ENCODE measurements at regions not wholly inside any gene's neighbourhood (a gene's known extent, or its start where the extent isn't known, plus 50 kb on each side); places are given as distances from the start of the nearest gene placed in this dataset.

- no peak overlapping the region for H2BK12ac ChIP-seq (ENCODE audit: low read depth, low read length)
- H3K36me3 ChIP-seq (ENCODE audit: control insufficient read depth in 2 of 4, insufficient read depth in 4 of 4, low read length in 3 of 4): no peaks in the 10 kb centered on the region
- no peak overlapping the region for H2BK15ac ChIP-seq (ENCODE audit: low read length)
- no peak overlapping the region for H3K27ac ChIP-seq (ENCODE audit: low read depth, low read length)
- no peaks in the 10 kb centered on the region for H3K79me1 ChIP-seq (ENCODE audit: low read depth, low read length)
- no peak overlapping the region for H3K14ac ChIP-seq (ENCODE audit: insufficient read length)
- no peak overlapping the region for H2BK20ac ChIP-seq (ENCODE audit: low read length)
- DNase-seq (ENCODE audit: low read depth in 1 of 2, low spot score in 2 of 2) (no peak), FAIRE-seq (no peak)
- H4K8ac ChIP-seq (ENCODE audit: extremely low read depth, insufficient read depth, low read length): no peak overlapping the region
- H3K23ac ChIP-seq (ENCODE audit: insufficient read length): no peak overlapping the region
- H4K91ac ChIP-seq (replicated peaks; ENCODE audit: insufficient read length, low read length): no peak overlapping the region
- WGBS, 2 experiments (ENCODE audit: extremely low coverage in 1 of 2, insufficient coverage in 1 of 2, insufficient read length in 1 of 2, insufficient replicate concordance in 2 of 2, low coverage in 1 of 2, low lambda C conversion rate in 2 of 2, missing lambda C conversion rate in 1 of 2): 86% methylated on average over 2 of the region's 2 CpGs; no CpG with 5 or more reads in 1 of the 2 experiments
- H4K20me1 ChIP-seq (replicated peaks in 1 of 2; ENCODE audit: control insufficient read depth in 1 of 2, insufficient read depth in 2 of 2, low read length in 2 of 2): no peaks in the 10 kb centered on the region
- no peak overlapping the region for H3K4me2 ChIP-seq (ENCODE audit: insufficient read depth in 1 of 2, low read depth in 2 of 2, low read length in 2 of 2)
- H3K79me2 ChIP-seq (ENCODE audit: control insufficient read depth in 1 of 2, insufficient read depth in 2 of 2, low read length in 2 of 2): no peaks in the 10 kb centered on the region; a peak in 1 of 4 replicates
- no peak overlapping the region for H3K4me3 ChIP-seq (ENCODE audit: extremely low read depth in 1 of 4, insufficient read depth in 2 of 4, low read depth in 3 of 4, low read length in 4 of 4)
- no peak overlapping the region for H3K4ac ChIP-seq (replicated peaks; ENCODE audit: insufficient read length, low read depth, low read length)
- peaks cover 1 to 7% (median 1%) of the 10 kb centered on the region in 4 experiments; a peak in 5 of 7 replicates for H3K4me1 ChIP-seq (replicated peaks in 1 of 4; ENCODE audit: control insufficient read depth in 3 of 4, insufficient read depth in 4 of 4, low read length in 3 of 4)
- H2BK120ac ChIP-seq (replicated peaks; ENCODE audit: low read depth, low read length): no peak overlapping the region
- CTCF ChIA-PET (ENCODE audit: partially characterized antibody): no interaction called here
- H3K27me3 ChIP-seq (replicated peaks in 1 of 4; ENCODE audit: control insufficient read depth in 3 of 4, extremely low read depth in 1 of 4, insufficient read depth in 3 of 4, low read length in 3 of 4): peaks cover 0 to 17% (median 12%) of the 10 kb centered on the region in 4 experiments; a peak in 5 of 7 replicates
- peaks cover 0 to 2% of the 10 kb centered on the region in 2 experiments; a peak in 1 of 4 replicates for H3K9me3 ChIP-seq (ENCODE audit: insufficient read depth in 2 of 2, low read depth in 1 of 2, low read length in 1 of 2)
- no peak overlapping the region for H3K18ac ChIP-seq (ENCODE audit: extremely low read depth, low read length)
- no peak overlapping the region for H2AK5ac ChIP-seq (ENCODE audit: low read depth, low read length)
- H2BK5ac ChIP-seq (ENCODE audit: low read depth, low read length): no peak overlapping the region
- no peak overlapping the region for H2AFZ ChIP-seq (ENCODE audit: low read length)
- H3K9ac ChIP-seq (replicated peaks in 1 of 4; ENCODE audit: extremely low read depth in 1 of 4, low read depth in 3 of 4, low read length in 3 of 4): no peak overlapping the region
- no peak overlapping the region for H3K56ac ChIP-seq (replicated peaks; ENCODE audit: insufficient read length, low read depth, low read length)
- POLR2A ChIA-PET (ENCODE audit: partially characterized antibody): no interaction called here
- no peak overlapping the region for H4K5ac ChIP-seq (ENCODE audit: insufficient read length, low read depth, low read length)
- no peaks in the 10 kb centered on the region for H3K23me2 ChIP-seq (ENCODE audit: low read depth, low read length)
- no peak for TF ChIP-seq TEAD4 (IDR thresholded peaks at IDR 0.05; ENCODE audit: low read depth, low read length)
- TF ChIP-seq RXRA (IDR thresholded peaks at IDR 0.05; ENCODE audit: insufficient read depth, low read depth, low read length): no peak
- TF ChIP-seq RAD21 (IDR thresholded peaks at IDR 0.05 in 1 of 2, conservative IDR thresholded peaks at IDR 0.05 in 1 of 2; ENCODE audit: low read depth in 2 of 2, low read length in 2 of 2): no peak
- TF ChIP-seq TBP (IDR thresholded peaks at IDR 0.05; ENCODE audit: low read depth, low read length): no peak
- no peak for TF ChIP-seq JUND (IDR thresholded peaks at IDR 0.05; ENCODE audit: low read length)
- TF ChIP-seq GABPA (IDR thresholded peaks at IDR 0.05; ENCODE audit: borderline replicate concordance, insufficient read depth, low read length): no peak
- TF ChIP-seq FOSL1 (IDR thresholded peaks at IDR 0.05; ENCODE audit: insufficient read depth, low read depth, low read length): no peak
- no peak for TF ChIP-seq RFX5 (IDR thresholded peaks at IDR 0.05; ENCODE audit: borderline replicate concordance, low read depth, low read length)
- TF ChIP-seq KDM1A (IDR thresholded peaks at IDR 0.05; ENCODE audit: borderline replicate concordance, low read length): no peak
- TF ChIP-seq TAF7 (optimal IDR thresholded peaks at IDR 0.05; ENCODE audit: borderline replicate concordance, low read depth, low read length): no peak
- TF ChIP-seq TAF1 (IDR thresholded peaks at IDR 0.05; ENCODE audit: low read depth, low read length): no peak
- TF ChIP-seq HDAC6 (IDR thresholded peaks at IDR 0.05; ENCODE audit: low read depth, low read length): no peak
- TF ChIP-seq CBX8 (IDR thresholded peaks at IDR 0.05; ENCODE audit: borderline replicate concordance, low read depth, low read length): no peak
- no peak for TF ChIP-seq CHD1 (IDR thresholded peaks at IDR 0.05; ENCODE audit: low read depth, low read length)
- TF ChIP-seq MAX (IDR thresholded peaks at IDR 0.05): no peak
Observed at GRCh38 chr3:193769437-193769836, 176.4 kb downstream of the OPA1 start.

All from H1 (cell line).